Liver (tissue), 3 donors: ENCODE measurements at regions not wholly inside any gene's neighbourhood (a gene's known extent, or its start where the extent isn't known, plus 50 kb on each side); places are given as distances from the start of the nearest gene placed in this dataset.

Experiments used
- CTCF ChIP-seq: fragments of 150-350 bp; IDR thresholded peaks from 2 replicates; pipeline ENCODE4 v1.5.1; 2017; ENCODE audit warnings: improper control_type of control experiment, low read depth, low read length; ENCODE audit not compliant: missing input control
- EGR1 ChIP-seq, 2 donors: IDR thresholded peaks; 2 replicates each; pipeline ENCODE4 v1.6.1; 2016 to 2018; ENCODE audit warnings: antibody characterized with exemption in 2 of 2, low read depth in 2 of 2
- GABPA ChIP-seq, 2 donors: IDR thresholded peaks in 1 of 2; conservative IDR thresholded peaks in 1 of 2; 2 replicates each; pipeline ENCODE4 v1.6.1; 2016; ENCODE audit warnings: antibody characterized with exemption in 2 of 2, mild to moderate bottlenecking in 1 of 2, moderate library complexity in 1 of 2
- HNF4A ChIP-seq, 2 donors: conservative IDR thresholded peaks; 2 replicates each; pipeline ENCODE4 v1.6.1; 2016; ENCODE audit warnings: antibody characterized with exemption in 2 of 2, mild to moderate bottlenecking in 2 of 2
- MAX ChIP-seq: IDR thresholded peaks from 2 replicates; pipeline ENCODE4 v1.6.1; 2016; ENCODE audit warnings: antibody characterized with exemption
- RAD21 ChIP-seq, 2 donors: IDR thresholded peaks; 2 replicates each; pipeline ENCODE4 v1.6.1; 2016; ENCODE audit warnings: antibody characterized with exemption in 2 of 2, mild to moderate bottlenecking in 2 of 2
- REST ChIP-seq: IDR thresholded peaks from 2 replicates; pipeline ENCODE4 v1.6.1; 2016; ENCODE audit warnings: antibody characterized with exemption, mild to moderate bottlenecking
- RXRA ChIP-seq, 2 donors: IDR thresholded peaks; 2 replicates each; pipeline ENCODE4 v1.6.1; 2017 to 2018; ENCODE audit warnings: antibody characterized with exemption in 2 of 2, mild to moderate bottlenecking in 1 of 2
- SP1 ChIP-seq: IDR thresholded peaks from 2 replicates; pipeline ENCODE4 v1.6.1; 2018; ENCODE audit warnings: antibody characterized with exemption, mild to moderate bottlenecking
- YY1 ChIP-seq: IDR thresholded peaks from 2 replicates; pipeline ENCODE4 v1.6.1; 2016; ENCODE audit warnings: antibody characterized with exemption, mild to moderate bottlenecking
- ZBTB33 ChIP-seq: IDR thresholded peaks from 2 replicates; pipeline ENCODE4 v1.6.1; 2016; ENCODE audit warnings: antibody characterized with exemption
- donor health status: healthy.
- donor health status: healthy.

- TF ChIP-seq YY1 (no peak), CTCF (no peak), REST (no peak), GABPA (IDR thresholded peaks at IDR 0.05 in 1 of 2, conservative IDR thresholded peaks at IDR 0.05 in 1 of 2) (no peak), RXRA (IDR thresholded peaks at IDR 0.05) (no peak), MAX (no peak), EGR1 (IDR thresholded peaks at IDR 0.05; ENCODE audit: low read depth in 2 of 2) (no peak), HNF4A (conservative IDR thresholded peaks at IDR 0.05) (no peak), SP1 (no peak), RAD21 (IDR thresholded peaks at IDR 0.05) (no peak), ZBTB33 (no peak)
These were observed 487.3 kb downstream of the TSHZ3 start for GRCh38 chr19:30861919-30862318.
